ENCODE measurements at regions not wholly inside any gene's neighbourhood (a gene's known extent, or its start where the extent isn't known, plus 50 kb on each side); places are given as distances from the start of the nearest gene placed in this dataset.

GRCh38 chr6:27176096-27176495 lies 71.4 kb upstream of the PRSS16 start:
- Histone ChIP-seq H3K9ac (ENCODE audit: low read depth, low read length) (peak overlapping the region; percentile 46; the same call in 1 of the 2 replicates), H2AK9ac (replicated peaks; ENCODE audit: low read depth, low read length, poor library complexity) (no peak overlapping the region), H3K4me3 (ENCODE audit: insufficient read depth, low read depth, low read length) (no peak overlapping the region), H4K20me1 (ENCODE audit: insufficient read depth, low read length) (no peaks in the 10 kb centered on the region), H4K91ac (ENCODE audit: insufficient read depth, low read depth, low read length) (peak overlapping the region; percentile 4; the same call in 1 of the 2 replicates), H3K79me1 (ENCODE audit: low read depth in 1 of 2, low read length in 2 of 2) (no peaks in the 10 kb centered on the region), H3K9me1 (ENCODE audit: insufficient read depth, low read length) (0 out of 2 replicates have a peak, but pooled peaks cover 3% of the 10 kb centered on the region), H2BK5ac (ENCODE audit: low read depth, low read length, poor library complexity, severe bottlenecking) (peak overlapping the region; percentile 15), H3K36me3 (ENCODE audit: control insufficient read depth, insufficient read depth, low read length) (no peaks in the 10 kb centered on the region), H2AK5ac (ENCODE audit: low read depth, low read length) (0 out of 2 replicates have a peak overlapping the region, but pooled peaks have one; percentile 31), H3K4me1 (ENCODE audit: control insufficient read depth, insufficient read depth, low read length) (0 out of 2 replicates have a peak, but pooled peaks cover 1% of the 10 kb centered on the region), H3K27me3 (ENCODE audit: control insufficient read depth, insufficient read depth, low read length) (no peaks in the 10 kb centered on the region), H3K56ac (ENCODE audit: extremely low read depth, insufficient read depth, low read length) (no peak overlapping the region), H3K4ac (ENCODE audit: low read depth, low read length) (peak overlapping the region; percentile 5), H3K27ac (ENCODE audit: insufficient read depth, low read length) (peak overlapping the region; percentile 64; the same call in 1 of the 2 replicates), H4K5ac (ENCODE audit: low read depth, low read length) (peak overlapping the region; percentile 27), H3K9me3 (ENCODE audit: control insufficient read depth, insufficient read depth, low read length) (no peaks in the 10 kb centered on the region), H3K18ac (ENCODE audit: low read depth, low read length) (peak overlapping the region; percentile 6; the same call in 1 of the 2 replicates), H3K14ac (replicated peaks; ENCODE audit: low read depth, low read length) (no peak overlapping the region; the same call in 1 of the 2 replicates), H2AFZ (replicated peaks; ENCODE audit: low read length, poor library complexity) (peak overlapping the region; percentile 82), H3K4me2 (ENCODE audit: low read depth, low read length) (no peak overlapping the region), H4K8ac (ENCODE audit: low read depth in 2 of 2, low read length in 2 of 2) (peak overlapping the region; percentile 41 to 73; a peak in 3 of 4 replicates), H2BK120ac (ENCODE audit: low read depth, low read length) (peak overlapping the region; percentile 61), H2BK20ac (ENCODE audit: low read depth, low read length) (0 out of 2 replicates have a peak overlapping the region, but pooled peaks have one; percentile 17), H2BK15ac (ENCODE audit: low read depth, low read length) (no peak overlapping the region), H3K23ac (ENCODE audit: low read depth, low read length) (no peak overlapping the region; the same call in 1 of the 2 replicates)
- in situ Hi-C loops (cut with MboI; ENCODE audit: low sequenced_read_pairs) = no loop called here
- DNase-seq (peak; percentile 67), ATAC-seq (ENCODE audit: low read depth) (no peak)
- CTCF ChIA-PET = interaction anchor here (0.6 to 1.2 kb wide), 3 partner anchors 14 to 596 kb away, joined by 3 read pairs; no protein-coding TSS in a partner anchor
- no CpG with 5 or more reads among the region's 9 CpGs for WGBS, 2 experiments (ENCODE audit: extremely low coverage in 2 of 2, insufficient read length in 1 of 2)
- dilution Hi-C loops (cut with HindIII; ENCODE audit: low sequenced_read_pairs, unreplicated experiment) = no loop called here
- intact Hi-C loops (cut with micrococcal nuclease) = no loop called here
- POLR2A ChIA-PET (ENCODE audit: unreplicated experiment) = no interaction called here
- BruUV-seq (replicated peaks) = no TSS peak
- TF ChIP-seq CEBPB (IDR thresholded peaks at IDR 0.05; ENCODE audit: low read depth, low read length) (no peak), RFX5 (IDR thresholded peaks at IDR 0.05; ENCODE audit: low read depth, low read length) (no peak), POLR2A (IDR thresholded peaks at IDR 0.05; ENCODE audit: low read depth, low read length) (no peak), SMC3 (IDR thresholded peaks at IDR 0.05; ENCODE audit: low read depth, low read length) (no peak)

All from IMR-90 (cell line).